Superior temporal gyrus (tissue), 1 donor: ENCODE measurements at regions not wholly inside any gene's neighbourhood (a gene's known extent, or its start where the extent isn't known, plus 50 kb on each side); places are given as distances from the start of the nearest gene placed in this dataset.
A peak's percentile ranks its signal among the peaks of the same experiment; 100 is the strongest.
"Not testable (repeated sequence)": the region's sequence is repeated elsewhere in the genome, so short reads cannot be mapped to it uniquely, and the experiment has no call there.

ENCODE experiments used
- DNase-seq: peaks from one replicate; pipeline ENCODE4 v3.0.0-alpha.2; 2016; ENCODE audit errors: extremely low spot score

DNA sequence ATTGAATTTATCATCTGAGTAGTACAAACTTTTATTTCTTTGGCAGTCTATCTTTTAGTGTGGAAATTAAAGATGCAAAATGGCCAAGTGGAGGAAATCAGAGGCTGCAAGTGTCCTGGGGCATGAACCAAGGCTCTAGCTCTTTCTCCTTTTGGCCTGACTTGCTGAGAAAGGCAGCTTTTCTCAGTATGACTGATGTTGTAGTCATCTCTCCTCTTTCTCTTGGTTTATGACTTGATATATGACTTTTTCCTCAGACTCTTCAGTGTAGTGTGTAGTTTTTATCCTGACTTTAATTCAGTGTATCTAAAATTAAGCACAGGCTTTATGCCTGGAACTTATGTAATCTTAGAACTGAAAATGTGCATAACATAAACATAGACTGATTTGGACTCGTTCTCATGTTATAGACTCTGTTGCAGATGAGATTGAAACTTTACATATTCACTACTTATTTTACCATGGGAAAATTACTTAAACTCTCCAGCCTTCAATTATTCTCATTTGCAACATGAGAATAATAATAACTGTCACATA is 65.7 kb downstream of the SLITRK5 start:
- peak; percentile 64 for DNase-seq

DNA sequence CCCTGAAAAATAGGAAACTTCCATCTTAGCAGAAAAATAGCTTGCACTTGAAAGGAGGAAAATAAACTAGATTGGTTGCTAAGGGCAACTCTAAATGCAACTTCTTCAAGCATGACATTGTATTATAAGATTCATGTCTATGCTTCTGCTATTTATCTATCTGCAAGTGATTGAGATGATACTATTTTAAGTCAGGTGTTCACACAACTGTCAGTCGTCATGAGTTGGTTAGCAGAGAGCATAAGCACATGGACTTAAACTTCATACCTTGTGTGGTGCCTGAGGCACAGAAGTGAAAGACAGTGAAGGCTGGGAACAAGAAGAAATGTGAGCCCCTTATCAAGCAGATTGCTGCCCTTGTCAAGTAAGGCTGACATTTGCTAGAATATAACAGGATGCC is 82.9 kb downstream of the SLITRK5 start:
- no peak for DNase-seq

DNA sequence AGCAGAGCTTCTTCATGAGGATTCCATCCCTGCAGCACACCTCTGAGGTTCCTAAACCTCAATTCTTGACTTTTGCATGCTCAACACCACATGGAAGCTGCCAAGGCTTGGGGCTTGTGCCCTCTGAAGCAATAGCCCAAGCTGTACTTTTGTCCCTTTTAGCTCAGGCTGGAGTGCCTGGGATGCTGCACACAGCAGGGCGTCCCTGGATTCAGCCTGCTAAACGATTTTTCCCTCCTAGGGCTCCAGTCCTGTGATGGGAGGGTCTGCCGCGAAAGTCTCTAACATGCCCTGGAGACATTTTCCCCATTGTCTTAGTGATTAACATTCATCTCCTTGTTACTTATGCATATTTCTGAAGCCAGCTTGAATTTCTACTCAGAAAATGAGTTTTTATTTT is 98.3 kb downstream of the SLITRK5 start:
- DNase-seq = no peak

DNA sequence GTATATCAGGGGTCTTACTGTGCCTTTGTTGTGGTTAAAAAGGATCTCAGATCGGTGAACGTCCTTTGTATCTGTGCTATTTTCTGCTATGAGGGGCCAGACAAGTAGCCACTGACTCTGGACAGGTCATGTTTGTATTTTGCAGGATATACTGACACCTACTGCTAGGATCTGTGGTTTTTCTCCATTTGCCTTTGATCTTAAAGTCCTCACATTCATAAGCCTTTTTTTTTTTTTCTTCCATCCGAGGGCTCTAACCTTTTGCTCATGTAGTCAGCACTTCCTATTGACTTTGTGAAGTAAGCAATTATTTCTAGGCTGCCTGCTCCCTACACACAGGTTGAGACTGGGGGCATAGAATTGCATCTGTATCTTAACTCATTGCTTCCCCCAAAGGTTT is 106.2 kb downstream of the SLITRK5 start:
- DNase-seq = peak; percentile 22

DNA sequence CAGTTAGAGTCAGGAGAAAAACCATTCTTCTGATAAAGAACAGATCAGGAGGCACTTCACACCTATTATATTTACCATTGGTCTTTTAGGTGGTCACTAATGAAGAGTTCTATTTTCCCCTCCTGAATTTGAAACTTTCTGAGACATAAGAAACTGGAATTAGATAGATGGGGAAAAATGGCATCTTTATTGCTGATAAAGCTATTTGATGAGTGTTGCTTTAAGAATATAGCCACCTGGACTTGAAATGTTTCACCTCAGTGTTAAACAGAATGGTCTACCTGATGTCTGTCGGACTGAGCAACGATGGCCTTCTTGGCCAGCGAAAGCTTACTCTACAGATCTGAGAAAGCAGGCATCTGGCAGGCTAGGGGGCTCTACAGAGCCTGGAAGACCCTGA is 107.0 kb downstream of the SLITRK5 start:
- DNase-seq = no peak

DNA sequence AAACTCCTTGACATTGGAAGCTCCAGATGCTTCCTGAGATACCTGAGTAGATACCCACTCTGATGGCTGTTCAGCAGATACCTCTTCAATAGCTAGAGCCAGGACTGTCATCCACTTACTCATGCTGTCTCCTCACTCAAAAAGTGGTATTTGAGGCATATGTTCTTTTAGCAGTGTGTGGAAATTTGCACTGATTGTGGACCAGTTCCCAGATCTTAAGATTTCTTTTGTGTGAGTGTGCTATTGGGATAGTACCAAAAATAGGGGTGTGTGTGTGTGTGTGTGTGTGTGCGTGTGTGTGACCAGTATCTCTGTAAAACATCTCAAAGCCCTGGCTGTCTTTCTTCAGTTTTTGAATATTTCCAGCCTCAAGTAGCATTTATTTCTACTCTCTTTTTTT is 108.3 kb downstream of the SLITRK5 start:
- peak; percentile 60 for DNase-seq

DNA sequence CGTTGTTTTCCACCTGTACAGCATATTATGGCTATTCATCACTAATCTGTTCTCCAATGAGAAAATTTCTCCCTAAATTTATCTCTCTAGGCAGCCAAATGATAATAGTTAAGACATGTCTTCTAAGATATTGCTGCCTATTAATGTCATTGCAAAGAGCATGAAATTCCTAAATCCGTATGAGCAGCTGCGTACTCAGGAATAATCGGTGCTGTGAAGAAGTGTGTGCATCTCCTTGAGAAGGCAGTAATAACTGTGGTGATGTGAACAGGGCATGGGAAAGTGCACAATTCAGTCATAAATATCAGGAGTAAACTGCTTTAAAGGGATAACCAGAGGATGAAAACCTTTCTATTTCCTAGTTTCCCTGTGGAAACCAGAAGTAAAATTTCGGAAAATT is 112.2 kb downstream of the SLITRK5 start:
- DNase-seq = no peak

DNA sequence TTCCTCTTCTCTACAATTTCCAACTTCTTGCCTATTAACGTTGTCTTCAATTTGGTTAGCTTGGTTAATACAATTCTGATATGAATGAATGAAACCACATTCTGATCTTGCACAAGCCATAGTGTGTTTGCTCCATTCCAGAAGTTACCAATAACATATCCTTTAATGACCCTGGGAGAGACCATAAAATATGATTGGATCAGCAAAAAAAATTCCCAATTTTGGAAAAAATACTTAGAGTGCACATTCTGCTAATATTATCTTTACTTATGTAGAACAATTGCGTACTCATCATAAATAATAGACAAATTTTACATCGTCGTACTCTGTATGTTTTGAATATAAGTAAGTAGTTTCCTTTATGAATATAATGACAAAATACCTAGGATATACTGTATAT is 117.2 kb downstream of the SLITRK5 start:
- no peak for DNase-seq

DNA sequence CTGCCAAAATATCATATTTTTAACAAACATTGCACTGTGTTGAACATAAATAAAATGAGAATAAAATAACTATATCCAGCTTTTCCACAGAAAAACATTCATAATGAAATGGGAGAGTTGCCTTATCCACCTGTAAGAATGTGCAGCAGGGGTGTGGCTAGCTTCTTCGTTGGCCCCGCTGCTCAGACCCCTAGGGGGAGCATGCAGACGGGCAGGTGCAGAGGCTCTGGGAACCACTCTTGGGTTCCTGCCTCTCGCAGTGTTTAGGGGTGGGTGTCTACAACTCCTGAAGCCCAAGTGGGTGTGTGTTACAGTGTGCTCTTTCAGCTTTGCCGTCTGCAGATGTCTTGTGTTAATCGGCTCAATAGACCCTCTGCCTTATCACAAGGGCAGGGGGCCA is 121.7 kb downstream of the SLITRK5 start:
- DNase-seq = no peak

DNA sequence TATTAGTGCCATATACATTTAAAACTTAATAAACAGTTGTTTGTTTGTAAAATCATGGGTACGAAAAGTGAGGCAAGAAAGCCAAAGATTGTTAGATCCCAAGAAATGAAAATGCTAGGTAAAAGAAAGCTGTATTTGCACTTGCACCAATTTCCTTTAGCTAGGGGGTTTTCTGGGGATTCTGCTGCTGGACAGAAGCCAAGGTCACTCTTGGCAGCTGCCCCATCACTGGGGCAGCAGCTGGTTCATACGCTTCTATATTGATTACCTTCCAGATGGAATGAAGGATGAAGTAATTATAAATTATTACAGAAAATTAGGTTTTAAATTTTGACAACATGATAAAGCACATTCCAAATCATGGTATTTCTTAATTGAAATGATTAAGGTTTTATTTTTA is 127.4 kb downstream of the SLITRK5 start:
- no peak for DNase-seq

DNA sequence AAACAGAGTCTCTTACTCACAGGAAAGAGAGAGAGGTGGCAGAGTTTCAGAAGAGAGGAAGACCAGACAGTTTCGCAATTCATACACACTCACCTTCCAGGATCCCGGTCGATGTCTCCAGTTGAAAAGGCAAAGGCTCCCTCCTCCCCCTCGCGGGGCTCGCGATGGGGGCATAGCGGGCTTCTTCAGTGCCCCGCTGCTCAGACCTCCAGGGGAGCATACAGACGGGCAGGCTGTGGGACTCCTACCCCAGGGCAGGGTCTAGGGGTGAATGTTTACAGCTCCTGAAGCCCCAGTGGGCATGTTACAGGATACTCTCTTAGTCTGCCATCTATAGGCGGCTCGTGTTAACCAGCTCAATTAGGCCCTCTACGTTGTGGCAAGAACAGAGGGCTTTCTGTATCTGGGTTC is 139.2 kb downstream of the SLITRK5 start:
- DNase-seq = no peak

DNA sequence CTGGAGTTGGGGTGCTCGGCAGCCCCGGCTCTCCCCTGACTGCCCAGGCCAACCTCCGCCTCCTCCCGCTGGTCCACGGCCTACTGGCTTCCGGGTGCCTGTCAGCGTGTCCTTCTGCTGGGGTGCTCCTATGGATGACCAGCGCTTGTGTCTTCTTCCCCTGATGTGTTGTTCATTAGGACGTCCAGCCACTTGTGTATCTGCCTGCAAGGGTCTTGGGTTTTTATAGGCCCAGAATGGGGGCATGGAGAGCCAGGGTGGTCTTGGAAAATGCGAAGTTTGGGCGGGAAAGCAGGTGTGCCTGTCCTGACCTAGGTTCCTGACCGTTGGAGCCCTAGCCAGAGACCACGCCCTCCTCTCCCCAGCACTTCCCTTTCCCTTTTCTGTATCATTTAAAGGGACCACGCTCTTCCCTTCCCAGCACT is 139.8 kb downstream of the SLITRK5 start:
- DNase-seq = no peak

DNA sequence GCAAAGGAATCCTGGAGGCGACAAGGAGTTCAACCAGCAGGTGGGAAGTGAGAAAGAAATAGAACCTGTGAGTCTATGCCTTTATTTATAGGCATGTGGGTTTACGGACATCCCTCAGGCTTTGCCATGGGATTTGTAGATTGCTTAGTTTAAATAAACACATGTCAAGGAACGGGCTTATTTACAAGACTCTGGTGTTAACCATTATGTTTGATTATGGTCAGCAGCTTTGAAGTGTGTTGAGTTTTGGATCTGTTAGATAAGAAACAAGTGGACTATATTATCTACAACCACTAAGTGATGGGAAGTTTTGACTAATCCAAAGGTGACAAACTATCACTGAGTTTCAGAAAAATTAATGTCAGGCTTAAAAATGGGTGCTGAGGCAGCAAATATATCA is 143.2 kb downstream of the SLITRK5 start:
- DNase-seq = no peak

DNA sequence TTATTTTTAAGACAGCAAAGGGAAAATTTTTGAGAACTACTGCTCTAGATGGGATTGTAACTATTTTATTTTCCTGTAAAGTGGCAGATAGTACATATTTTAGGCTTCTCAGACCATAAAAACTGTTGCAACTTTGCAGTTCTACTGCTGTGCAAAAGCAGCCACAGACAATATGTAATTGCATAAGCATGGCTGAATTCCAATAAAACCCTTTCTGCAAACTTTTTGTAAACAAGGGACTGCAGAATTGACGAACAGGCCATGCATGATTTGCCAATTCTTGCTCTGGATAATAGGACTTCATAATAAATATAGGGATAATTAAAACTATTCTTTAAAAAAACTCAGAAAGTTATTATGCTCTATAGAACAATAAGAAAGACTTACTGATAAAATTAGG is 149.1 kb downstream of the SLITRK5 start:
- DNase-seq = no peak

DNA sequence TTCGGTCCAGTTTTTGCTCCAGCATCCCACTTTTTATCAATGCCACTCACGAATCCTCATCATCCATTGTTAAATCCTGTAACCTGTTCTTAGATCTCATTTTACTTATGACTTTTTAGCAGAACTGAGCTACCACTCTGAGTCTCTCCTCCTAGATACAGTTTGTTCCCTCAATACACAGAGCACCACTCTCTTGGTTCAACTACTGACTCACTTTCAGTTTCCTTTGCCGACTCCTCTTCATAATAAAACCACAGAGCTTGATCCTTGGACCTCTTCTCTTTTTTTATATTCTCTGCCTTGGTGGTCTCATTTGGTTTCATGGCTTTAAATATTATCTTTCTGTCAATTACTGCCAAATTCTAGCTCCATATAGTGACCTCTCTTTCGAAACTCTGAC is 150.3 kb downstream of the SLITRK5 start:
- no peak for DNase-seq

DNA sequence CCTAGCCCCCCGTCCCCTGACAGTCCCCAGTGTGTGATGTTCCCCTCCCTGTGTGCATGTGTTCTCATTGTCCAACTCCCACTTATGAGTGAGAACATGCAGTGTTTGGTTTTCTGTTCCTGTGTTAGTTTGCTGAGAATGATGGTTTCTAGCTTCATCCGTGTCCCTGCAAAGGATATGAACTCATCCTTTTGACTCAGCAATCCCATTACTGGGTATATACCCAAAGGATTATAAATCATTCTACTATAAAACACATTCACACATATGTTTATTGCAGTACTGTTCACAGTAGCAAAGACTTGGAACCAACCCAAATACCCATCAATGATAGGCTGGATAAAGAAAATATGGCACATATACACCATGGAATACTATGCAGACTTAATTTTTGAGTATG is 155.1 kb downstream of the SLITRK5 start:
- not testable (repeated sequence) for DNase-seq

DNA sequence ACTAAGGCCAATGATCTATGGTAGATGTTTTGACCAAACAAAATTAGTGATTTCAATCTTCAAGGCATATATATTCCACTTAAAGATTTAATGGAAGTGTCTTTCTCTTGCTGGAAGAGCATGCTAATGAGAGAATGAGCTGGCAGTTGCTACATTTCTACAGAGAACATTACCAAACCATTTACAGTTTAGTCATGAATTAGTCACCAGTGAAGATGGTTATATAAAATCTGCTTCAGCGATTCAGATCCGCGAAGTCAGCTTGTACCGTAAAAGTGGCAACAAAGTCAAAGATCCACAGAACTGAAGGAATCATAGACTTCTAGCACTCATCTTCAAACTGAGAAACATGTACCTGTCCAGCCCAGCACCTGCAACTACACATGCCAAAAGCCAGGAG is 156.3 kb downstream of the SLITRK5 start:
- DNase-seq = peak; percentile 66

DNA sequence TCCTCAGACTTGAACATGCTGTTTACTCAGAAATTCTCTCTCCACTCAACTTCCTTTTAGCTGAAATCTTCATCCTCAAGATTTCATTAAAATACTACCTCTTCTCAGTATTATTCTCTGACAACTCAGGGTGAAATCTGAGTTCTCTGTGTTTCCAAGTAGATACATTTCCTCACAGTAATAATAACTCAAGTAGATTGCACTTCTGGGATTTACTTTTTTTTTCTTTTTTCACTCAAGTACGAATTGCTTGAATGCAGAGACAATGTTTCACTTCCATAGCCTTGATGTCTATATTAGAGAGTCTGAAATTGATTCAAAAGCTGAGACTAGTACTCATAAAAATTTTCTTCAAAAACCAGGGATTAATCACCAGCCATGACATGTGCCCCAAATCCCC is 166.4 kb downstream of the SLITRK5 start:
- no peak for DNase-seq

DNA sequence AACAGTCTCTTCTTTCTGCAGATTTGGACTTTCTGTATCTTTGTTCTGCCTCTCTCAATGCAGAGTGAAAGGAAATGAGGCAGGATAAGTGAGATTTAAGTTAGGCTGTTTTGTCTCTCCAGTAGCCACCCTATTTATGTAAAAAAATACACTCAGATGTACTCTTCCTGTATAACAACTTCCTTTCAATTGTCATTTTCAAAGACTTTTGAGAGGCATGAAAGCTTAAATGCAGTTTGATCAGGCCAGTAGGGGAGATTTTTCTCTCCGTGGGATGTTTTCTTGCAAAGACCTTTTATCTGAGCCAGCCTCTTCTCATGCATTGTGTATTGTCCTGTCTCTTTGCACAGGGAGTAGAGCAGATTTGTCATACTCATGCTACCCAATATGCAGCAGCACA is 166.8 kb downstream of the SLITRK5 start:
- DNase-seq = no peak

DNA sequence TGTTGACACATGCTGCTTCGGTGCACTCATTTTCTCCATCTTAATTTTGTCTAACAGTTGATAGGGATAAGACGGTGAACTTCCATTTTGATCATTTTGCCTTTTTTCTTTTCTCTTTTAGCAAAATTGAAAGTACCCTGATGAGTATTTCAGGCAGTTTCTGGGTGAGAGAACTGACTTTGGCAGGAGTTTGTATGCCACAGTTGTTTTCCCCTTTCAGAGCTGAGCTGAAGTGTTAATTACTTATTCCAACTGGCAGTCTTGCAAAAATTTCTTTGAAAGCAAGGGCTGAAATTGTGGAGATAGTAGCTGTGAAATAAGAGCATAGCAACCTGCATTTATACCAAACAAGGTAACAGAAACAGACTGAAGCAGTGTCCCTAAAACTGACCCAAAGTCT is 180.2 kb downstream of the SLITRK5 start:
- peak; percentile 65 for DNase-seq

DNA sequence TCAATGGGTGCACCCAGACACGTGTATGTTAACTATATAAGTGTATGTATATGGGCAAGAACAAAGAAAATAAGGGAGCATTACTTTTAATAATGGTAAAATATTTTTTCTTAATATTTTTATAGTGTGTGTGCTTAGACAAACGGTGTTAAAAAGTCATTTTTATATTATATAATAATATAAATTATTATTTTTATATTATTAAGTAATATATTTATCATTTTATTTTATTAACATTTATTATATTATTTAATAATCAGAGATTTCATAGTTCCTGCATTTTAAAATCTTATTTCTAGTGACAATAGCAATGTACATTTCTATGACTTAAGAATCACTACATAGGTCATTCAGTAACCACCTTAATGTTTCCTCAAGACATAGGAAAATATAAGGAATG is 184.4 kb downstream of the SLITRK5 start:
- no peak for DNase-seq

DNA sequence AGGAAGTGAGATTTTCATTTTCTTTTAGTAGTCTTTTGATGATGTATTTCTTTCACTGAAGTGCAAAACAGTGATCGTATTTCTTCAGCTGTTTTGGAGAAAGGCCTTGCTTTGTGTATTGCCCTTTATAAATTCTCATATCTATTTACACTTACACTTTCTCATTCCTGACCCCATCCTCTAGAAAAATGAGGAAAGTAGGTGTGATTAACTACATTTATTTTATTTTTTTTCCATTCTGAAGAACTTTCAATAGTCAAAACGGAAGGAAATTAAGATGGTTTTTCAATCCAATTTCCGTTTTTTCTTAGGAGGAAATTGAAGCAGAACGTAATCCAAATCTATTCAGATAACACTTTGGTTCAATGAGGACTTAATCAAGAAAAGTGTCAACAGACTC is 188.1 kb downstream of the SLITRK5 start:
- DNase-seq = no peak

DNA sequence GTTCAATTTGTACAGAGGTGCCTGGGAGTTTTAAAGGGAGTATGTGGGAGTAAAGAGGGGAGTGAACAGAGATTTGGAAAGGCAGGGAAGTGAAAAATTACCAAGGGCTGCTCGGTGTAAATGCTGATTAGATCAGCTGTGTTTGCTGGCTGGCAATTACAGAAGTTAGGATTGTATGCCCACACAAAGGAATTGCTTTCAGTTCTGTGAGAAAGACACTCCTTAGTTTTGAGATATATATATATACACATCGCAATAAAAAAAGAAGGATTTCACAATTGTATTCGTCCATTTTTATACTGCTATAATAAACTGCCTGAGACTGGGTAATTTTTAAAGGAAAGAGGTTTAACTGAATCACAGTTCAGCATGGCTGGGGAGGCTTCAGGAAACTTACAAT is 196.3 kb downstream of the SLITRK5 start:
- DNase-seq = no peak

DNA sequence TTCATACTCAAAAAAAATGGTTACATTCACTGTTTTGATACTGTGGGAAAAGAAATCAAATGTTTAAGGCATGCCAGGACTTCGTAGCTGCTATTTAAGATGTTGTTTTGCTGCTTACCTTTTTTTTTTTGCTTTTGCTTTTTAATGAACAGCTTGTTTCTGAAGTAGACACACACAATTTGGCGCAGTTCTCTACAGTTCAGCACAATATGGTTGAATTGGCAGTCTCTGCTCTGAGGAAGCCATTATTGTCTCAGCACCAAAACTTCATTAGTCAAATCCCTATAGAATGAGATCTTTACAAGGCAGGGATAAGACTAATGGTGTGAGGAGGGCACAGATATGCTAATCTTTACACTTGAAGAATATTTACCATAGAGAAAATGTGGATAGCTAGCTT is 197.6 kb downstream of the SLITRK5 start:
- no peak for DNase-seq

DNA sequence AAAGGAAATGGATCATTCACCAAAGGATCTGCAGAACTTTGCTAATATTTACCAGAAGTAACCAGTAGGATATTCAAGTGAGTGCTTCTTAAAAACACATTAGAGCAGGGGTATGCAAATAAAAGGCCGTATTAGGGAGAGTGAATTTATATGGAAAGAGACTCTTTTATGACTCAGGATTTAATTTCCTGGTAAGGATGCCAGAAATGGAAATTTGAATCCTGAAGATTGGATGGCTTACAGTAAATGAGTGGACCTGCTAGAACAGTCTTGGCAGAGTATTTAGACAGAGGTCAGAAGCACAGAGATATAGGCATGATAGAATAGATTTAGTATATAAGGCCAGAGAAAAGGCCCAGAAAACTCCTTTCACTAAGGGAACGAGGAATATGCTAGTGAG is 201.6 kb downstream of the SLITRK5 start:
- DNase-seq = no peak
